ENCODE measurements at regions not wholly inside any gene's neighbourhood (a gene's known extent, or its start where the extent isn't known, plus 50 kb on each side); places are given as distances from the start of the nearest gene placed in this dataset.
"Not testable (repeated sequence)": the region's sequence is repeated elsewhere in the genome, so short reads cannot be mapped to it uniquely, and the experiment has no call there.

DNA sequence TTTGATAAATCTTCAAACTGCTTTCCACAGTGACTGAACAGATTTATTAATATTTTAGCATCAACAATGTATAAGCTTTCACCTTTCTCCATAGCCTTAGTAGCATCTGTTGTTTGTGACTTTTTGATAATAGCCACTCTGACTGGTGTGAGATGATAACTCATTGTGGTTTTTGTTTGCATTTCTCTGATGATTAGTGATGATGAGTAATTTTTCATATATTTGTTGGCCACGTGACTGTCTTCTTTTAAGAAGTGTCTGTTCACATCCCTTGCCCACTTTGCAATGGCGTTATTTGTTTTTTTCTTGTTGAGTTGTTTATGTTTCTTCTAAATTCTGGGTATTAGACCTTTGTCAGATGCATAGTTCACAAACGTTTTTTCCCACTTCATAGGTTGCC is 952.9 kb downstream of the TRIB2 start:
- FAIRE-seq (no peak), DNase-seq (no peak), ATAC-seq (no peak)
- TF ChIP-seq, protein P1, sequence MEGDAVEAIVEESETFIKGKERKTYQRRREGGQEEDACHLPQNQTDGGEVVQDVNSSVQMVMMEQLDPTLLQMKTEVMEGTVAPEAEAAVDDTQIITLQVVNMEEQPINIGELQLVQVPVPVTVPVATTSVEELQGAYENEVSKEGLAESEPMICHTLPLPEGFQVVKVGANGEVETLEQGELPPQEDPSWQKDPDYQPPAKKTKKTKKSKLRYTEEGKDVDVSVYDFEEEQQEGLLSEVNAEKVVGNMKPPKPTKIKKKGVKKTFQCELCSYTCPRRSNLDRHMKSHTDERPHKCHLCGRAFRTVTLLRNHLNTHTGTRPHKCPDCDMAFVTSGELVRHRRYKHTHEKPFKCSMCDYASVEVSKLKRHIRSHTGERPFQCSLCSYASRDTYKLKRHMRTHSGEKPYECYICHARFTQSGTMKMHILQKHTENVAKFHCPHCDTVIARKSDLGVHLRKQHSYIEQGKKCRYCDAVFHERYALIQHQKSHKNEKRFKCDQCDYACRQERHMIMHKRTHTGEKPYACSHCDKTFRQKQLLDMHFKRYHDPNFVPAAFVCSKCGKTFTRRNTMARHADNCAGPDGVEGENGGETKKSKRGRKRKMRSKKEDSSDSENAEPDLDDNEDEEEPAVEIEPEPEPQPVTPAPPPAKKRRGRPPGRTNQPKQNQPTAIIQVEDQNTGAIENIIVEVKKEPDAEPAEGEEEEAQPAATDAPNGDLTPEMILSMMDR (IDR thresholded peaks at IDR 0.05): no peak
- no peaks in the 10 kb centered on the region for H3K27me3 ChIP-seq
- H3K9me3 ChIP-seq: no peaks in the 10 kb centered on the region
- WGBS, 2 donors: 50 to 52% methylated on average over 3 of the region's 3 CpGs
- intact Hi-C loops (cut with DNase I): no loop called here
- H3K36me3 ChIP-seq: no peaks in the 10 kb centered on the region
- H3K27ac ChIP-seq: no peak overlapping the region
- no peak overlapping the region for H3K4me3 ChIP-seq
- H3K4me1 ChIP-seq: no peaks in the 10 kb centered on the region

DNA sequence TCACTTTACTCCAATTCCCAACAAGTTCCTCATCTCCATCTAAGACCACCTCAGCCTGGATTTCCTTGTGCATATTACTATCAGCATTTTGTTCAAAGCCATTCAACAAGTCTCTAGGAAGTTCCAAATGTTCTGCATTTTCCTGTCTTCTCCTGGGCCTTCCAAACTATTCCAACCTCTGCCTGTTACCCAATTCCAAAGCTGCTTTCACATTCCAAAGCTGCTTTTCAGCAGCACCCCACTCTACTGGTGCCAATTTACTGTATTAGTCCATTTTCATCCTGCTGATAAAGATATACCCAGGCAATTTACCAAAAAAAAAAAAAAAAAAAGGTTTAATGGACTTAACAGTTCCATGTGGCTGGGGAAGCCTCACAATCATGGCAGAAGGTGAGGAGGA is 957.1 kb downstream of the TRIB2 start:
- intact Hi-C loops (cut with DNase I); DNase-seq; H3K4me1 ChIP-seq; ATAC-seq; FAIRE-seq; H3K9me3 ChIP-seq; H3K36me3 ChIP-seq; H3K4me3 ChIP-seq; H3K27ac ChIP-seq; H3K27me3 ChIP-seq: not testable (repeated sequence)

DNA sequence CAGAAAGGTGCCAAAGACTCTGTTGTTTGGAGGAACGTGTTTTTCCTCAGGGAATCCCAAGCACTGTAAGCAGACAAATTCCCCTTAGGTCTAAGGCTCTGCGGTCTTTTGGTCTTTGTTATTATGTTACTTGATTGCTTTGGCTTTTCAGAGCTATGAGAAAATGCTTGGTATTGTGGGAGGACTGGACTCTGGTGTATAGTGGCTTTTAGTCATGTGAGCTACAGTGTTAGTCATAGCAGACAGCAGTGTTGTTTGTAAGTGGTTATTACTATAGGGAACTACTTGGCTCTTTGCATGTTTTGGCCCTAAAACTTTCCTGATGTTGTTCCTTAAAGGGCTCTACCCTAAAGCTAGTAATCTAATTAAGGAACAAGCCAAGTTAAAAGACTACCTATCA is 956.2 kb upstream of the LRATD1 start:
- no peak for DNase-seq
- WGBS, 2 donors: 84 to 86% methylated on average over 2 of the region's 2 CpGs
- Histone ChIP-seq H3K27me3 (no peaks in the 10 kb centered on the region), H3K27ac (no peak overlapping the region), H3K9me3 (no peaks in the 10 kb centered on the region), H3K4me1 (no peaks in the 10 kb centered on the region), H3K4me3 (no peak overlapping the region), H3K36me3 (no peaks in the 10 kb centered on the region)
- no peak for FAIRE-seq
- no peak for ATAC-seq
- intact Hi-C loops (cut with DNase I): no loop called here
- TF ChIP-seq, protein P1 (IDR thresholded peaks at IDR 0.05): no peak

DNA sequence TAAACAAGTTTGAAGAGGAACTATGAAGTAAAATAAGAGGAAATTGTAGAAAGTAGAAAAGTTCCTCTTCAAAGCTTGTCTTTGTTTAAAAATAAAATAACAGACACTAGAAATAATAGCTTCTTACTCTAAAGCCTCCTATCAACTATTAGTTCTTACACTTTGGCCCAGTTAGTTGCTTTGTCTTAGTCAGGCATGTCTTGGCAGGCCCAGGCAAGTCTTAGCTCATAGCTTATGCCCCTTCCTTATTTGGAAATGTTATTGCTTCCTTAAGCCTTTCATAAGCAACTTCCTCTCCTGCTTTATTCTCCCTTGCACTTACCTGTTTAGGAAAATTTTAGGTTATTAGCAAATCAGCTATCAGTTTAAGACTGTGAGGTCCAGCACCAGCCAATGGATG is 950.6 kb upstream of the LRATD1 start:
- no peak for ATAC-seq
- no peak for DNase-seq
- FAIRE-seq: no peak
- H3K9me3 ChIP-seq: no peaks in the 10 kb centered on the region
- H3K27me3 ChIP-seq: no peaks in the 10 kb centered on the region
- no peaks in the 10 kb centered on the region for H3K36me3 ChIP-seq
- no peaks in the 10 kb centered on the region for H3K4me1 ChIP-seq
- intact Hi-C loops (cut with DNase I): no loop called here
- no peak overlapping the region for H3K27ac ChIP-seq
- TF ChIP-seq, protein P1 (IDR thresholded peaks at IDR 0.05): no peak
- no peak overlapping the region for H3K4me3 ChIP-seq

DNA sequence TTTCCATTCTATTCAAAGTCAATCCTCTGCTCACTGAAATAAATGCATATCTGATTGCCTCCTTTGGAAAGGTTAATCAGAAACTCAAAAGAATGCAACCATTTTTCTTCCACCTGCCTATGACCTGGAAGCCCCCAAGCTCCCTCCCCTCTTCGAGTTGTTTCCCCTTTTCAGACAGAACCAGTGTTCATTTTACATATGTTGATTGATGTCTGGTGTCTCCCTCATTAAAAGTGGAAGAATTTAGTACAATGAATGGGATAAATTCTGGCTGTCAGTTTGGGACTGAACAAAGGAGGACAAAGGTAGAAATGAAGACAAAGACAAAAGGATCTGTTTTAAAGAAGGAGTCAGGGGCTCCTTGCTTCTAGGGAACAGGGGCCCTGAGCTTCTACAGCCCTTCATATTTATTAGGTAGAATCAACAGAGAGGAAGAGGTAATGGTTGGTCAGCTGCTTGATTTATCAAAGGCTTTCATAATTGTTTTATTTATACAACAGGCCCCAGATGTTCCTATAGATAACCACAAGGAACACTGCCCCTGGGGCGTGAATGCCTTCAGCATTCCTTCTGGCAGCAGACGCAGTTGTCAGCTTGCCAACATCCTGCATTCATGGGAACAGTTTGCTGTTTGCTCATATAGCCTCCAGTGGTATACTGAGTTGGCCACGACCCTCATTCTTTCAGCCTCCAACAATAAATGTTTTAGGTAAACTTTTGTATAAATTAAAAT is 949.8 kb upstream of the LRATD1 start:
- DNase-seq: peak in 2 of 6 donors; percentile 9 to 18
- WGBS, 2 donors: 26 to 53% methylated on average over 4 of the region's 4 CpGs

More for the DNA sequence above, 949.8 kb upstream of the LRATD1 start:
- Histone ChIP-seq H3K27me3 (no peaks in the 10 kb centered on the region), H3K4me3 (no peak overlapping the region), H3K4me1 (no peaks in the 10 kb centered on the region), H3K36me3 (no peaks in the 10 kb centered on the region), H3K27ac (no peak overlapping the region), H3K9me3 (no peaks in the 10 kb centered on the region)
- TF ChIP-seq, protein P1 (IDR thresholded peaks at IDR 0.05): no peak
- intact Hi-C loops (cut with DNase I): no loop called here
- ATAC-seq (no peak), FAIRE-seq (no peak)

Measured in pancreas (tissue), 10 donors.